HuH-7.5 (cell line): ENCODE measurements at regions not wholly inside any gene's neighbourhood (a gene's known extent, or its start where the extent isn't known, plus 50 kb on each side); places are given as distances from the start of the nearest gene placed in this dataset.
"Not testable (repeated sequence)": the region's sequence is repeated elsewhere in the genome, so short reads cannot be mapped to it uniquely, and the experiment has no call there.

Source experiments
- DNase-seq: peaks from one replicate; pipeline ENCODE4 v3.0.0; 2011; ENCODE audit warnings: low spot score

GRCh38 chr2:234694244-234695013 lies 197.5 kb upstream of the ARL4C start:
- DNase-seq, result no peak

GRCh38 chr2:234693681-234694190 lies 196.9 kb upstream of the ARL4C start:
- not testable (repeated sequence) for DNase-seq

- DNase-seq, result not testable (repeated sequence)
Observed at GRCh38 chr2:234693191-234693590, 196.3 kb upstream of the ARL4C start.

GRCh38 chr2:234691968-234692955 lies 195.4 kb upstream of the ARL4C start:
- DNase-seq, result no peak

GRCh38 chr2:234691214-234691575 lies 194.3 kb upstream of the ARL4C start:
- DNase-seq, result no peak

- DNase-seq, result no peak
Observed at GRCh38 chr2:234690569-234691213, 193.8 kb upstream of the ARL4C start.

- no peak for DNase-seq
Observed at GRCh38 chr2:234689911-234690379, 193.1 kb upstream of the ARL4C start.

GRCh38 chr2:234687718-234688475 lies 191.0 kb upstream of the ARL4C start:
- DNase-seq, result no peak

GRCh38 chr2:234686088-234686890 lies 189.4 kb upstream of the ARL4C start:
- no peak for DNase-seq

- DNase-seq, result no peak
Observed at GRCh38 chr2:234684466-234684865, 187.6 kb upstream of the ARL4C start.

- DNase-seq, result no peak
Observed at GRCh38 chr2:234683950-234684349, 187.1 kb upstream of the ARL4C start.

GRCh38 chr2:234682492-234683228 lies 185.8 kb upstream of the ARL4C start:
- DNase-seq, result no peak

GRCh38 chr2:234680688-234681619 lies 184.1 kb upstream of the ARL4C start:
- DNase-seq, result no peak

- no peak for DNase-seq
Observed at GRCh38 chr2:234679741-234680687, 183.1 kb upstream of the ARL4C start.

GRCh38 chr2:234679301-234679740 lies 182.4 kb upstream of the ARL4C start:
- DNase-seq, result no peak

- no peak for DNase-seq
Observed at GRCh38 chr2:234678711-234679110, 181.8 kb upstream of the ARL4C start.

- DNase-seq, result no peak
Observed at GRCh38 chr2:234677758-234678538, 181.1 kb upstream of the ARL4C start.
